HCT116 (cell line): ENCODE measurements at regions not wholly inside any gene's neighbourhood (a gene's known extent, or its start where the extent isn't known, plus 50 kb on each side); places are given as distances from the start of the nearest gene placed in this dataset.

Experiments used
- ATAC-seq: fragments of 200-7000 bp; cut with Tn5 transposase; 2 replicates; pipeline ENCODE4 v1.9.1; 2020; ENCODE audit warnings: mild to moderate bottlenecking, moderate library complexity
- BruUV-seq: library from RNA; stranded (reverse); fragments of 400-500 nt; replicated peaks from 2 replicates; lab custom pipeline; 2021; lab: Mats Ljungman, UMichigan
- CTCF ChIA-PET: fragments of 300-600 bp; sonication (Branson Sonifier 250); formaldehyde crosslinking; loops from one replicate; lab custom pipeline; 2021; ENCODE audit warnings: antibody characterized with exemption; lab: Charles Lee
- POLR2A ChIA-PET: fragments of 300-600, 350-600 bp; sonication (Branson Sonifier 250); formaldehyde crosslinking; loops from one replicate; lab custom pipeline; 2021; ENCODE audit warnings: antibody characterized with exemption; lab: Charles Lee
- RAD21 ChIA-PET, 2 experiments: fragments of 300-600 bp; sonication (Branson Sonifier 250); formaldehyde crosslinking; loops; one replicate each; lab custom pipeline; 2023; ENCODE audit warnings: low total read pairs in 2 of 2; ENCODE audit not compliant: uncharacterized antibody in 2 of 2, unreplicated experiment in 2 of 2, low non-redundant PET in 1 of 2; lab: Charles Lee
- DNase-seq: peaks from one replicate; pipeline ENCODE4 v3.0.0-alpha.2; 2010; ENCODE audit warnings: low read depth, low spot score
- H2AFZ ChIP-seq: fragments of 200-600 bp; shearing (Covaris generic), sonication (generic); 2 replicates; pipeline ENCODE4 v1.6.1; 2017; ENCODE audit warnings: low read depth, mixed run types, mixed read lengths, antibody characterized with exemption, low read length; ENCODE audit not compliant: poor library complexity, severe bottlenecking
- H3K27ac ChIP-seq: 2 replicates; pipeline ENCODE4 v1.5.1; 2012; ENCODE audit warnings: low read depth, low read length
- H3K27me3 ChIP-seq: fragments of 200-600 bp; sonication (generic); 2 replicates; pipeline ENCODE4 v1.6.1; 2016; ENCODE audit warnings: mixed run types, low read length, mixed read lengths; ENCODE audit not compliant: insufficient read depth
- H3K36me3 ChIP-seq, 2 experiments: fragments of 200-500 bp in 1 of 2; fragments of 200-600 bp in 1 of 2; sonication (Bioruptor generic) in 1 of 2; sonication (generic) in 1 of 2; 2 replicates each; pipeline versions ENCODE4 v1.5.1 to v1.6.1; 2014 to 2016; ENCODE audit warnings: low read length in 2 of 2, inconsistent platforms in 1 of 2, mixed read lengths in 1 of 2, mixed run types in 1 of 2; ENCODE audit not compliant: insufficient read depth in 2 of 2, control insufficient read depth in 1 of 2
- H3K4me1 ChIP-seq, 2 experiments: fragments of 200-600 bp in 1 of 2; sonication (generic) in 1 of 2; 2 replicates each; pipeline versions ENCODE4 v1.5.1 to v1.6.1; 2012 to 2017; ENCODE audit warnings: low read length in 2 of 2, inconsistent platforms in 1 of 2, mild to moderate bottlenecking in 1 of 2, mixed read lengths in 1 of 2, mixed run types in 1 of 2, moderate library complexity in 1 of 2; ENCODE audit not compliant: insufficient read depth in 2 of 2, control insufficient read depth in 1 of 2
- H3K4me2 ChIP-seq: fragments of 200-600 bp; sonication (generic); 2 replicates; pipeline ENCODE4 v1.6.1; 2017; ENCODE audit warnings: mixed run types, low read length, mixed read lengths
- H3K4me3 ChIP-seq, 2 experiments: fragments of 200-600 bp in 1 of 2; sonication (generic) in 1 of 2; replicated peaks in 1 of 2; 2 replicates each; pipeline ENCODE4 v1.5.1; 2011 to 2016; ENCODE audit warnings: low read length in 2 of 2, control low read depth in 1 of 2, low read depth in 1 of 2, mild to moderate bottlenecking in 1 of 2, mixed read lengths in 1 of 2, mixed run types in 1 of 2
- H3K79me2 ChIP-seq: fragments of 200-600 bp; sonication (generic); 2 replicates; pipeline ENCODE4 v1.6.1; 2017; ENCODE audit warnings: mild to moderate bottlenecking, mixed run types, low read length, moderate library complexity, mixed read lengths; ENCODE audit not compliant: insufficient read depth
- H3K9ac ChIP-seq: fragments of 200-600 bp; sonication (generic); 2 replicates; pipeline ENCODE4 v1.6.1; 2016; ENCODE audit warnings: low read length, mixed read lengths
- H3K9me2 ChIP-seq: fragments of 200-600 bp; sonication (generic), shearing (Covaris generic); 2 replicates; pipeline ENCODE4 v1.6.1; 2017; ENCODE audit warnings: mixed run types, mild to moderate bottlenecking, moderate library complexity; ENCODE audit not compliant: insufficient read depth
- H3K9me3 ChIP-seq, 2 experiments: fragments of 200-500 bp in 1 of 2; fragments of 200-600 bp in 1 of 2; sonication (Bioruptor generic) in 1 of 2; sonication (generic) in 1 of 2; 2 replicates each; pipeline ENCODE4 v1.6.1; 2014 to 2017; ENCODE audit warnings: low read length in 2 of 2, mixed read lengths in 2 of 2, inconsistent platforms in 1 of 2, low read depth in 1 of 2, mild to moderate bottlenecking in 1 of 2, mixed run types in 1 of 2, moderate library complexity in 1 of 2; ENCODE audit not compliant: control insufficient read depth in 1 of 2, insufficient read depth in 1 of 2
- H4K20me1 ChIP-seq: fragments of 200-600 bp; sonication (generic), shearing (Covaris generic); 2 replicates; pipeline ENCODE4 v1.6.1; 2017; ENCODE audit warnings: mixed run types, mild to moderate bottlenecking, moderate library complexity; ENCODE audit not compliant: insufficient read depth
- CBX3 ChIP-seq: IDR thresholded peaks from 2 replicates; pipeline ENCODE4 v1.6.1; 2012; ENCODE audit warnings: low read depth
- CEBPB ChIP-seq: IDR thresholded peaks from 2 replicates; pipeline ENCODE4 v1.6.1; 2012; ENCODE audit warnings: low read depth
- CTCF ChIP-seq, 3 experiments: fragments of 200-600 bp in 1 of 3; sonication (generic) in 1 of 3; IDR thresholded peaks in 2 of 3; conservative IDR thresholded peaks in 1 of 3; 2 replicates each; pipeline ENCODE4 v1.5.1; 2012 to 2017; ENCODE audit warnings: low read depth in 2 of 3, low read length in 2 of 3, antibody characterized with exemption in 1 of 3, borderline replicate concordance in 1 of 3, control low read depth in 1 of 3, mild to moderate bottlenecking in 1 of 3, mixed read lengths in 1 of 3, mixed run types in 1 of 3, moderate library complexity in 1 of 3; ENCODE audit not compliant: insufficient read depth in 1 of 3
- EGR1 ChIP-seq: IDR thresholded peaks from 2 replicates; pipeline ENCODE4 v1.6.1; 2012; ENCODE audit warnings: low read depth
- FOSL1 ChIP-seq: IDR thresholded peaks from 2 replicates; pipeline ENCODE4 v1.6.1; 2012; ENCODE audit warnings: low read depth
- MAX ChIP-seq: IDR thresholded peaks from 2 replicates; pipeline ENCODE4 v1.6.1; 2012
- POLR2A ChIP-seq: IDR thresholded peaks from 2 replicates; pipeline ENCODE4 v1.7.0; 2011; ENCODE audit warnings: borderline replicate concordance; ENCODE audit not compliant: insufficient read depth, insufficient read length; ENCODE audit errors: extremely low read depth
- POLR2AphosphoS5 ChIP-seq: IDR thresholded peaks from 2 replicates; pipeline ENCODE4 v1.6.1; 2011; ENCODE audit warnings: mild to moderate bottlenecking, low read depth, low read length, moderate library complexity
- RAD21 ChIP-seq: IDR thresholded peaks from 2 replicates; pipeline ENCODE4 v1.6.1; 2012; ENCODE audit warnings: low read depth, mild to moderate bottlenecking
- REST ChIP-seq: IDR thresholded peaks from 2 replicates; pipeline ENCODE4 v1.6.1; 2012; ENCODE audit warnings: low read depth
- SRF ChIP-seq: IDR thresholded peaks from 2 replicates; pipeline ENCODE4 v1.6.1; 2012; ENCODE audit warnings: low read depth
- YY1 ChIP-seq: IDR thresholded peaks from 2 replicates; pipeline ENCODE4 v1.6.1; 2011; ENCODE audit warnings: low read length, low read depth, moderate library complexity, mild to moderate bottlenecking; ENCODE audit not compliant: insufficient replicate concordance; ENCODE audit errors: extremely low read depth
- intact Hi-C: fragments of 100-400 bp; cut with micrococcal nuclease; formaldehyde crosslinking; loops from 2 replicates; pipeline ENCODE4 v1.10.0; 2022

- no peak overlapping the region for H3K27ac ChIP-seq
- CTCF ChIA-PET: no interaction called here
- no TSS peak for BruUV-seq
These were observed 1081.6 kb downstream of the SORCS1 start for GRCh38 chr10:106082865-106083264.

More at GRCh38 chr10:106082865-106083264, 1081.6 kb downstream of the SORCS1 start:
- POLR2A ChIA-PET: no interaction called here
- intact Hi-C loops: no loop called here
- no peak overlapping the region for H3K4me3 ChIP-seq
- TF ChIP-seq REST (no peak), MAX (no peak), RAD21 (no peak), YY1 (no peak), CTCF (IDR thresholded peaks at IDR 0.05 in 2 of 3, conservative IDR thresholded peaks at IDR 0.05 in 1 of 3; ENCODE audit: borderline replicate concordance in 1 of 3, insufficient read depth in 1 of 3, low read depth in 2 of 3, low read length in 2 of 3) (no peak), CBX3 (no peak), POLR2A (no peak), CEBPB (no peak), FOSL1 (no peak), POLR2AphosphoS5 (no peak), SRF (no peak), EGR1 (no peak)
- H3K4me2 ChIP-seq: no peak overlapping the region
- peaks cover 42 to 61% of the 10 kb centered on the region in 2 experiments; a peak in 2 of 4 replicates for H3K9me3 ChIP-seq
- RAD21 ChIA-PET: no interaction called here
- no peak overlapping the region for H2AFZ ChIP-seq
- H4K20me1 ChIP-seq: no peaks in the 10 kb centered on the region
- no peaks in the 10 kb centered on the region for H3K36me3 ChIP-seq
- no peaks in the 10 kb centered on the region for H3K27me3 ChIP-seq
- ATAC-seq (no peak), DNase-seq (no peak)
- H3K79me2 ChIP-seq: no peaks in the 10 kb centered on the region
- H3K9me2 ChIP-seq: no peaks in the 10 kb centered on the region
- H3K4me1 ChIP-seq: no peaks in the 10 kb centered on the region
- no peak overlapping the region for H3K9ac ChIP-seq
